Keratinocyte (primary cell): ENCODE measurements at regions not wholly inside any gene's neighbourhood (a gene's known extent, or its start where the extent isn't known, plus 50 kb on each side); places are given as distances from the start of the nearest gene placed in this dataset.

ENCODE experiments used
- CTCF ChIP-seq, 3 experiments: IDR thresholded peaks in 1 of 3; conservative IDR thresholded peaks in 1 of 3; optimal IDR thresholded peaks in 1 of 3; 2 replicates in 2 of 3; 3 replicates in 1 of 3; pipeline versions ENCODE3 to v1.5.1; 2011; ENCODE audit warnings: low read length in 3 of 3, mild to moderate bottlenecking in 3 of 3, moderate library complexity in 2 of 3, control low read depth in 1 of 3, inconsistent platforms in 1 of 3; ENCODE audit not compliant: insufficient read depth in 2 of 3; ENCODE audit errors: extremely low read depth in 1 of 3
- EZH2 ChIP-seq: IDR thresholded peaks from one replicate; pipeline ENCODE4 v1.6.1; 2012; ENCODE audit warnings: inconsistent platforms, mild to moderate bottlenecking, low read length, moderate library complexity

GRCh38 chr6:74979065-74979766, 226.6 kb downstream of the COL12A1 start:
- no peak for TF ChIP-seq CTCF (optimal IDR thresholded peaks at IDR 0.05 in 1 of 3, IDR thresholded peaks at IDR 0.05 in 1 of 3, conservative IDR thresholded peaks at IDR 0.05 in 1 of 3; ENCODE audit: extremely low read depth in 1 of 3, insufficient read depth in 2 of 3, low read length in 3 of 3)
- no peak for TF ChIP-seq EZH2
